Tibial artery (tissue), 4 donors: ENCODE measurements at regions not wholly inside any gene's neighbourhood (a gene's known extent, or its start where the extent isn't known, plus 50 kb on each side); places are given as distances from the start of the nearest gene placed in this dataset.

Experiments
- DNase-seq, 2 donors: peaks; one replicate each; pipeline ENCODE4 v3.0.0-alpha.2; 2019
- H3K27ac ChIP-seq, 2 donors: fragments of 200-600 bp; sonication (generic) in 1 of 2; 1 replicate in 1 of 2; 2 replicates in 1 of 2; pipeline ENCODE4 v1.5.1; 2018 to 2019; ENCODE audit warnings: mild to moderate bottlenecking in 1 of 2
- H3K27me3 ChIP-seq, 2 donors: fragments of 200-600 bp; sonication (generic) in 1 of 2; one replicate each; pipeline versions ENCODE4 v1.5.1 to v1.6.0; 2016 to 2019
- H3K36me3 ChIP-seq, 3 donors: fragments of 200-600 bp; sonication (generic) in 2 of 3; one replicate each; pipeline ENCODE4 v1.5.1; 2016 to 2019; ENCODE audit warnings: mild to moderate bottlenecking in 2 of 3
- H3K4me1 ChIP-seq, 4 donors: fragments of 200-600 bp; sonication (generic) in 2 of 4; 1 replicate in 3 of 4; 2 replicates in 1 of 4; pipeline ENCODE4 v1.5.1; 2016 to 2019
- H3K4me3 ChIP-seq, 2 donors: fragments of 200-600 bp; sonication (generic) in 1 of 2; 1 replicate in 1 of 2; 2 replicates in 1 of 2; pipeline ENCODE4 v1.5.1; 2018 to 2019; ENCODE audit warnings: mild to moderate bottlenecking in 2 of 2
- H3K9me3 ChIP-seq, 3 donors: fragments of 200-600 bp; sonication (generic) in 1 of 3; one replicate each; pipeline ENCODE4 v1.5.1; 2016 to 2019
- intact Hi-C: fragments of 100-400 bp; cut with DNase I; formaldehyde crosslinking; loops from one replicate; pipeline ENCODE4 v1.15.0; 2023; ENCODE audit warnings: low total_unique reads
- TF ChIP-seq, protein P1 (sequence below), 2 experiments: fragments of 200-600 bp in 1 of 2; fragments of 450-650 bp in 1 of 2; IDR thresholded peaks; one replicate each; pipeline ENCODE4 v1.5.1; 2017 to 2019; ENCODE audit warnings: antibody characterized with exemption in 2 of 2, mild to moderate bottlenecking in 1 of 2, moderate library complexity in 1 of 2

DNA sequence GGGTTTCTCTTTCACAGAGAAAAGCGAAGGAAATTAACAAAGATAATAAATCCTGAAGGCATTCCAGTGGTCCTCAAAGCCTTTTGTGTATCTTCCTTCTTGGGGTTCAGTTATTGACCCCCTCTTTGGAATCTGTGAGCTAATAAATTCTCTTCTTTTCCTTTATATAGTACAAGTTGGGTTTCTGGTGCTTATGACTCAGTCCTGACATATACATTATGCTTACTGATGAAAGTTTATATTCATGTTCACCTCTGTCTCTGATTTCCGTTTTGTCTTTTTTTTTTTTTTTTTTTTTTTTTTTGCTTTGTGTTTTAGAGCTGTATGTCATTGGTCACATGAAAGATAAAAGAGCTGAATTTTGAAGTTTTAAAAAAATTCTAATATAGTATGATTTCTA lies 230.7 kb upstream of the RBMS3 start:
- H3K36me3 ChIP-seq = no peaks in the 10 kb centered on the region
- H3K27me3 ChIP-seq = no peaks in the 10 kb centered on the region
- no peak overlapping the region for H3K4me3 ChIP-seq
- TF ChIP-seq, protein P1, sequence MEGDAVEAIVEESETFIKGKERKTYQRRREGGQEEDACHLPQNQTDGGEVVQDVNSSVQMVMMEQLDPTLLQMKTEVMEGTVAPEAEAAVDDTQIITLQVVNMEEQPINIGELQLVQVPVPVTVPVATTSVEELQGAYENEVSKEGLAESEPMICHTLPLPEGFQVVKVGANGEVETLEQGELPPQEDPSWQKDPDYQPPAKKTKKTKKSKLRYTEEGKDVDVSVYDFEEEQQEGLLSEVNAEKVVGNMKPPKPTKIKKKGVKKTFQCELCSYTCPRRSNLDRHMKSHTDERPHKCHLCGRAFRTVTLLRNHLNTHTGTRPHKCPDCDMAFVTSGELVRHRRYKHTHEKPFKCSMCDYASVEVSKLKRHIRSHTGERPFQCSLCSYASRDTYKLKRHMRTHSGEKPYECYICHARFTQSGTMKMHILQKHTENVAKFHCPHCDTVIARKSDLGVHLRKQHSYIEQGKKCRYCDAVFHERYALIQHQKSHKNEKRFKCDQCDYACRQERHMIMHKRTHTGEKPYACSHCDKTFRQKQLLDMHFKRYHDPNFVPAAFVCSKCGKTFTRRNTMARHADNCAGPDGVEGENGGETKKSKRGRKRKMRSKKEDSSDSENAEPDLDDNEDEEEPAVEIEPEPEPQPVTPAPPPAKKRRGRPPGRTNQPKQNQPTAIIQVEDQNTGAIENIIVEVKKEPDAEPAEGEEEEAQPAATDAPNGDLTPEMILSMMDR (IDR thresholded peaks at IDR 0.05) = no peak
- DNase-seq = no peak
- intact Hi-C loops = no loop called here
- H3K4me1 ChIP-seq = no peaks in the 10 kb centered on the region
- peaks cover 0 to 5% (median 0%) of the 10 kb centered on the region in 3 donors for H3K9me3 ChIP-seq
- H3K27ac ChIP-seq = no peak overlapping the region

DNA sequence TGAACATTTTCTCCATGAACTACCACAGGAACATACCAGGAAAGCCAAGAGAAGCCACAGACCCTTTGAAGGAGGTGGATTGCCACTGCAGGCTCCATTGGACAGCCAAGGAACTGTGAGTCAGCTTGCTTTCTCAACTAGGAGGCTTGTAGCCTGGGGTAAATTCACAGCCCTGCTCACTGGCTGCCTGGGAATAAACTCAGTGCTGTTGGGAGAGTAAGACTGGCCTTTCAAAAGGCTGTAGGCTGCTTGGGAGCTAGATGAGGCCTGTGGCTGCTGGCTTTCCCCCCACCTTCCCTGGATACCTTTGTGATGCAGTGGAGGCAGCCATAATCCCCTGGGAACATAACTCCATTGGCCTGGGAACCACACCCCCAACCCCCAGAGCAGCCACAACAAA lies 223.5 kb upstream of the RBMS3 start:
- no peak for DNase-seq
- Histone ChIP-seq H3K9me3 (peaks cover 0 to 17% (median 0%) of the 10 kb centered on the region in 3 donors), H3K27me3 (no peaks in the 10 kb centered on the region), H3K36me3 (no peaks in the 10 kb centered on the region), H3K27ac (no peak overlapping the region), H3K4me1 (no peaks in the 10 kb centered on the region), H3K4me3 (no peak overlapping the region)
- intact Hi-C loops = no loop called here
- TF ChIP-seq, protein P1 (IDR thresholded peaks at IDR 0.05) = no peak

DNA sequence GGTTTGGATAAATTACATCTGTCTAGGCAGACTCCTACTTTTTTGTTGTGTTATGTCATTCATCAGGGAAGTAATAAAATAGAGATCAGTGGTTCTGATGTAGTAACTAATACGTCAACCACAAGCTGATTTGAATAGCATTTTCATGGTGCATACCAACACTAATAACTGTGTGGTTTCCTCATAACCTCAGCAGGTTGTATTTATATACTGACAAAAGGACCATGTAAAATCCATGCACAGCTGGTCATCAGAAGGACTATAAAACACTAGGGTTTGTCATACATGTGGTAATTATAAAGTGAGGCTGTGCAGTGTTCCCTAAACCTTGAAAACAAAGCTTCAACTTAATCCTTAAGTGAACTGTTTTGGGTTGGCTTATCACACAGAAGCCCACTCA lies 216.8 kb upstream of the RBMS3 start:
- Histone ChIP-seq H3K27me3 (no peaks in the 10 kb centered on the region), H3K9me3 (peaks cover 0 to 5% (median 0%) of the 10 kb centered on the region in 3 donors), H3K36me3 (no peaks in the 10 kb centered on the region), H3K4me3 (no peak overlapping the region), H3K27ac (peak overlapping the region in 1 of 2 donors; percentile 54), H3K4me1 (peaks cover 0 to 22% (median 5%) of the 10 kb centered on the region in 4 donors)
- intact Hi-C loops = no loop called here
- TF ChIP-seq, protein P1 (IDR thresholded peaks at IDR 0.05) = no peak
- no peak for DNase-seq

DNA sequence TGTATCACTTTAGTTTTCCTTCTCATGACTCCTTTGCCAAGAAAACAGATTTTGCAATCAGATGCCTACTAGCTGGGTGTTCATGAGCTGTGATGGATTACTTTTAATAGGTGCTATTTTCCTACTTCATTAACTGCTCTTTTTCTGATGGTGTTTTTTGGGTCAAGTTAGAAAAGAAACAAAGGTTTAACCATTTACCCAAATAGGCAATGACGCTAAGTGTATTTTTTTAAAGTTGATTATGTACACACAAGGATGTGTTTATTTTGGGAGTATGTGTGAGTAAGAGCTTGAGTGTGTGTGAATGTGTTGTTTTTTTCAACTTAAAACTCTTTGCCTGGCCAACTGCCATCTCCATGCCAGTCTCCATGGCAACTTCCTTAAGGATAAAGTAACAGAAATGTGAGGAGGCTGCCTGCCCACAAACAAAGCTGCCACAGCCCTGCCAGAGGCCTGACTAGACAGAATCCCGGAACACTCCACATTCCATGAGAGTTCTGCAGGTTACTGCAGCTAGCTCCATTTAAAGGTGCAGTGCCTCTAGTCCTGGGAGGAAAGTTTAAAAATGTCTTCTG lies 215.6 kb upstream of the RBMS3 start:
- Histone ChIP-seq H3K4me3 (no peak overlapping the region), H3K9me3 (no peaks in the 10 kb centered on the region), H3K27me3 (no peaks in the 10 kb centered on the region), H3K36me3 (no peaks in the 10 kb centered on the region), H3K27ac (peak overlapping the region; percentile 43 to 54), H3K4me1 (peaks cover 0 to 22% (median 5%) of the 10 kb centered on the region in 4 donors)
- peak; percentile 83 to 89 for DNase-seq
- TF ChIP-seq, protein P1 (IDR thresholded peaks at IDR 0.05) = no peak
- intact Hi-C loops = no loop called here

DNA sequence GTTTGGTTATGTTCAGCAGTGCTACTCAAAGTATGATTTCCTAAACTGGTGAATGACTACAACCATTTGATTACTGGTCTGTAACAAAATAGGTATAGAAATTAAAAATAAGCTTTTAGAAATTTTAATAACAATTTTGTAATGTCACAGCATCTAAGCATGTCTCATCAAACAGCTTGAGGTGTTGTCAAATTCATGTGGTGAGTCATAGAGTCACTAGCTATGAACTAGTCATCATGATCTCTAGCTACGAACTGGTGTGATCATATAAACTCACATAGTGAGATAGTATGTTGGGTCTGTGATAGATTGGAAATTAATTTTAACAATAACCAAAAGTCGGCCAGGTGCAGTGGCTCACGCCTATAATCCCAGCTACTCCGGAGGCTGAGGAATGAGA lies 213.9 kb upstream of the RBMS3 start:
- H3K36me3 ChIP-seq = no peaks in the 10 kb centered on the region
- DNase-seq = no peak
- TF ChIP-seq, protein P1 (IDR thresholded peaks at IDR 0.05) = no peak
- no peak overlapping the region for H3K4me3 ChIP-seq
- H3K9me3 ChIP-seq = no peaks in the 10 kb centered on the region
- H3K4me1 ChIP-seq = peaks cover 0 to 22% (median 5%) of the 10 kb centered on the region in 4 donors
- intact Hi-C loops = no loop called here
- H3K27ac ChIP-seq = no peak overlapping the region
- H3K27me3 ChIP-seq = no peaks in the 10 kb centered on the region
